H9 (cell line): ENCODE measurements at regions not wholly inside any gene's neighbourhood (a gene's known extent, or its start where the extent isn't known, plus 50 kb on each side); places are given as distances from the start of the nearest gene placed in this dataset.

Experiments used
- DNase-seq: peaks from one replicate; pipeline ENCODE4 v3.0.0-alpha.2; 2017
- H2AFZ ChIP-seq: one replicate; pipeline ENCODE4 v1.6.1; 2013; ENCODE audit warnings: mild to moderate bottlenecking, low read length, control low read depth, moderate library complexity
- H2AK5ac ChIP-seq: 2 replicates; pipeline ENCODE4 v1.6.1; 2013; ENCODE audit warnings: low read length, control low read depth, mixed read lengths; ENCODE audit not compliant: insufficient read length
- H2BK120ac ChIP-seq: one replicate; pipeline ENCODE4 v1.6.1; 2013; ENCODE audit warnings: low read depth, mild to moderate bottlenecking, low read length, control low read depth, inconsistent platforms; ENCODE audit not compliant: poor library complexity, severe bottlenecking
- H2BK12ac ChIP-seq: 2 replicates; pipeline ENCODE4 v1.6.1; 2013; ENCODE audit warnings: low read length, control low read depth, mixed read lengths, low read depth; ENCODE audit not compliant: insufficient read length
- H2BK15ac ChIP-seq: 2 replicates; pipeline ENCODE4 v1.6.1; 2013; ENCODE audit warnings: low read depth, low read length, control low read depth
- H2BK20ac ChIP-seq: one replicate; pipeline ENCODE4 v1.6.1; 2013; ENCODE audit warnings: low read depth, mild to moderate bottlenecking, low read length, control low read depth, inconsistent platforms; ENCODE audit not compliant: poor library complexity, severe bottlenecking
- H2BK5ac ChIP-seq: 2 replicates; pipeline ENCODE4 v1.6.1; 2013; ENCODE audit warnings: low read length, control low read depth, mixed read lengths; ENCODE audit not compliant: insufficient read length
- H3K14ac ChIP-seq: 2 replicates; pipeline ENCODE4 v1.6.1; 2013; ENCODE audit warnings: low read length, control low read depth; ENCODE audit not compliant: insufficient read depth
- H3K18ac ChIP-seq: 2 replicates; pipeline ENCODE4 v1.6.1; 2013; ENCODE audit warnings: low read depth, mild to moderate bottlenecking, mixed read lengths, low read length, control low read depth; ENCODE audit not compliant: insufficient read length
- H3K23ac ChIP-seq: 2 replicates; pipeline ENCODE4 v1.6.1; 2013; ENCODE audit warnings: low read length, control low read depth, mixed read lengths, low read depth; ENCODE audit not compliant: insufficient read length
- H3K23me2 ChIP-seq: 2 replicates; pipeline ENCODE4 v1.6.1; 2013; ENCODE audit warnings: low read depth, mild to moderate bottlenecking, mixed read lengths, low read length, control low read depth; ENCODE audit not compliant: insufficient read length, poor library complexity, severe bottlenecking
- H3K27ac ChIP-seq: 2 replicates; pipeline ENCODE4 v1.5.1; 2013; ENCODE audit warnings: low read length, control low read depth, mixed read lengths, low read depth; ENCODE audit not compliant: insufficient read length
- H3K27me3 ChIP-seq: 2 replicates; pipeline ENCODE4 v1.6.1; 2013; ENCODE audit warnings: low read length, control low read depth, inconsistent platforms; ENCODE audit not compliant: insufficient read depth
- H3K4ac ChIP-seq: 2 replicates; pipeline ENCODE4 v1.6.1; 2013; ENCODE audit warnings: low read depth, mild to moderate bottlenecking, control low read depth, inconsistent platforms, low read length, moderate library complexity
- H3K4me1 ChIP-seq: 2 replicates; pipeline ENCODE4 v1.6.1; 2013; ENCODE audit warnings: low read length, control low read depth, inconsistent platforms; ENCODE audit not compliant: insufficient read depth
- H3K4me2 ChIP-seq: 2 replicates; pipeline ENCODE4 v1.6.1; 2013; ENCODE audit warnings: low read length, control low read depth, mixed read lengths; ENCODE audit not compliant: insufficient read length, insufficient read depth
- H3K56ac ChIP-seq: 2 replicates; pipeline ENCODE4 v1.6.1; 2013; ENCODE audit warnings: low read depth, mild to moderate bottlenecking, mixed read lengths, low read length, control low read depth; ENCODE audit not compliant: insufficient read length
- H3K79me1 ChIP-seq: 2 replicates; pipeline ENCODE4 v1.6.1; 2013; ENCODE audit warnings: low read depth, mild to moderate bottlenecking, moderate library complexity, low read length, control low read depth, inconsistent platforms; ENCODE audit not compliant: insufficient read depth, poor library complexity, severe bottlenecking
- H3K79me2 ChIP-seq: 2 replicates; pipeline ENCODE4 v1.6.1; 2013; ENCODE audit warnings: low read length, control low read depth, inconsistent platforms; ENCODE audit not compliant: insufficient read depth
- H3K9ac ChIP-seq: 2 replicates; pipeline ENCODE4 v1.6.1; 2013; ENCODE audit warnings: low read length, control low read depth, mixed read lengths; ENCODE audit not compliant: insufficient read length; ENCODE audit errors: extremely low read depth
- H3K9me3 ChIP-seq: one replicate; pipeline ENCODE4 v1.6.1; 2013; ENCODE audit warnings: low read depth, low read length, inconsistent platforms; ENCODE audit not compliant: control insufficient read depth
- H3T11ph ChIP-seq: one replicate; pipeline ENCODE4 v1.6.1; 2013; ENCODE audit warnings: mild to moderate bottlenecking, low read length, control low read depth, inconsistent platforms
- H4K20me1 ChIP-seq: one replicate; pipeline ENCODE4 v1.6.1; 2013; ENCODE audit not compliant: control insufficient read depth, insufficient read length, insufficient read depth
- H4K5ac ChIP-seq: 2 replicates; pipeline ENCODE4 v1.6.1; 2013; ENCODE audit warnings: low read depth, mild to moderate bottlenecking, mixed read lengths, low read length, control low read depth; ENCODE audit not compliant: insufficient read length
- H4K8ac ChIP-seq: replicated peaks from 2 replicates; pipeline ENCODE4 v1.6.1; 2013; ENCODE audit warnings: low read length, control low read depth, mixed read lengths, low read depth; ENCODE audit not compliant: insufficient read length
- H4K91ac ChIP-seq: 2 replicates; pipeline ENCODE4 v1.6.1; 2013; ENCODE audit warnings: low read depth, mild to moderate bottlenecking, moderate library complexity, mixed read lengths, low read length, control low read depth; ENCODE audit not compliant: insufficient read length
- H3K27ac Mint-ChIP-seq, 3 experiments: 2 replicates in 2 of 3; 3 replicates in 1 of 3; pipeline ENCODE4 v1.8.0; 2020 to 2021; ENCODE audit warnings: mixed read lengths in 3 of 3, mild to moderate bottlenecking in 1 of 3, moderate library complexity in 1 of 3
- H3K27me3 Mint-ChIP-seq: 2 replicates; pipeline ENCODE4 v1.8.0; 2021; ENCODE audit warnings: low read depth, mild to moderate bottlenecking, moderate library complexity, mixed read lengths
- H3K36me3 Mint-ChIP-seq, 3 experiments: 2 replicates in 2 of 3; 3 replicates in 1 of 3; pipeline ENCODE4 v1.8.0; 2020 to 2021; ENCODE audit warnings: low read depth in 3 of 3, mixed read lengths in 3 of 3; ENCODE audit not compliant: insufficient read depth in 1 of 3
- H3K4me1 Mint-ChIP-seq, 2 experiments: 2 replicates each; pipeline ENCODE4 v1.8.0; 2020; ENCODE audit warnings: mixed read lengths in 2 of 2
- H3K4me3 Mint-ChIP-seq, 2 experiments: 2 replicates in 1 of 2; 3 replicates in 1 of 2; pipeline ENCODE4 v1.8.0; 2020 to 2021; ENCODE audit warnings: mild to moderate bottlenecking in 2 of 2, mixed read lengths in 2 of 2, moderate library complexity in 1 of 2
- H3K9me3 Mint-ChIP-seq, 2 experiments: 2 replicates in 1 of 2; 3 replicates in 1 of 2; pipeline ENCODE4 v1.8.0; 2020; ENCODE audit warnings: mild to moderate bottlenecking in 2 of 2, mixed read lengths in 2 of 2, moderate library complexity in 1 of 2
- CTCF ChIP-seq: fragments of 200-600 bp; sonication (generic); conservative IDR thresholded peaks from 3 replicates; pipeline ENCODE4 v1.8.0; 2021; ENCODE audit warnings: antibody characterized with exemption, mild to moderate bottlenecking
- whole genome bisulfite sequencing: extraction: QIAGEN DNeasy Blood & Tissue Kit; methylation state at CpG from one replicate; pipeline ENCODE4 v1.1.7; 2013; ENCODE audit warnings: missing lambda C conversion rate, low lambda C conversion rate, mixed read lengths; ENCODE audit not compliant: insufficient read length; ENCODE audit errors: extremely low coverage; 5-methylcytosine and 5-hydroxymethylcytosine counted together

- Mint-ChIP-seq H3K27ac (no peak overlapping the region; a peak in 2 of 7 replicates), H3K4me3 (no peak overlapping the region), H3K9me3 (no peaks in the 10 kb centered on the region; a peak in 1 of 5 replicates), H3K36me3 (peaks cover 0 to 10% (median 0%) of the 10 kb centered on the region in 3 experiments; a peak in 3 of 7 replicates), H3K4me1 (peaks cover 41 to 63% of the 10 kb centered on the region in 2 experiments), H3K27me3 (peaks cover 1% of the 10 kb centered on the region; the same call in 1 of the 2 replicates)
- no peak overlapping the region for H2BK120ac ChIP-seq
- DNase-seq: no peak
- H4K5ac ChIP-seq: no peak overlapping the region
- 0 out of 2 replicates have a peak, but pooled peaks cover 3% of the 10 kb centered on the region for H3K79me2 ChIP-seq
- peaks cover 3% of the 10 kb centered on the region for H3K79me1 ChIP-seq
- H3K4ac ChIP-seq: no peak overlapping the region
- no peak overlapping the region for H3K4me2 ChIP-seq
- no peak overlapping the region for H4K8ac ChIP-seq
- no CpG with 5 or more reads among the region's 30 CpGs for WGBS
- H3K9me3 ChIP-seq: no peaks in the 10 kb centered on the region
- no peak overlapping the region for H3K23ac ChIP-seq
- H4K20me1 ChIP-seq: no peaks in the 10 kb centered on the region
- H2BK12ac ChIP-seq: no peak overlapping the region
- no peak for TF ChIP-seq CTCF
- H3K18ac ChIP-seq: no peak overlapping the region
- no peak overlapping the region; the same call in 1 of the 2 replicates for H3K14ac ChIP-seq
- no peak overlapping the region for H3K9ac ChIP-seq
- H2AFZ ChIP-seq: no peak overlapping the region
- H2BK5ac ChIP-seq: no peak overlapping the region
- no peak overlapping the region for H3T11ph ChIP-seq
- H3K23me2 ChIP-seq: no peaks in the 10 kb centered on the region
- no peak overlapping the region for H2BK15ac ChIP-seq
- H2BK20ac ChIP-seq: no peak overlapping the region
- H4K91ac ChIP-seq: no peak overlapping the region
- no peaks in the 10 kb centered on the region for H3K27me3 ChIP-seq
- no peak overlapping the region for H3K27ac ChIP-seq
- peaks cover 4% of the 10 kb centered on the region; the same call in 1 of the 2 replicates for H3K4me1 ChIP-seq
- no peak overlapping the region for H2AK5ac ChIP-seq
- no peak overlapping the region for H3K56ac ChIP-seq
Observed at GRCh38 chr17:77320485-77321256, 179.9 kb downstream of the SEC14L1 start.
